H9 (cell line): ENCODE measurements at regions not wholly inside any gene's neighbourhood (a gene's known extent, or its start where the extent isn't known, plus 50 kb on each side); places are given as distances from the start of the nearest gene placed in this dataset.

Source experiments
- DNase-seq: peaks from one replicate; pipeline ENCODE4 v3.0.0-alpha.2; 2017
- H2AFZ ChIP-seq: one replicate; pipeline ENCODE4 v1.6.1; 2013; ENCODE audit warnings: mild to moderate bottlenecking, low read length, control low read depth, moderate library complexity
- H2AK5ac ChIP-seq: 2 replicates; pipeline ENCODE4 v1.6.1; 2013; ENCODE audit warnings: low read length, control low read depth, mixed read lengths; ENCODE audit not compliant: insufficient read length
- H2BK120ac ChIP-seq: one replicate; pipeline ENCODE4 v1.6.1; 2013; ENCODE audit warnings: low read depth, mild to moderate bottlenecking, low read length, control low read depth, inconsistent platforms; ENCODE audit not compliant: poor library complexity, severe bottlenecking
- H2BK12ac ChIP-seq: 2 replicates; pipeline ENCODE4 v1.6.1; 2013; ENCODE audit warnings: low read length, control low read depth, mixed read lengths, low read depth; ENCODE audit not compliant: insufficient read length
- H2BK15ac ChIP-seq: 2 replicates; pipeline ENCODE4 v1.6.1; 2013; ENCODE audit warnings: low read depth, low read length, control low read depth
- H2BK20ac ChIP-seq: one replicate; pipeline ENCODE4 v1.6.1; 2013; ENCODE audit warnings: low read depth, mild to moderate bottlenecking, low read length, control low read depth, inconsistent platforms; ENCODE audit not compliant: poor library complexity, severe bottlenecking
- H2BK5ac ChIP-seq: 2 replicates; pipeline ENCODE4 v1.6.1; 2013; ENCODE audit warnings: low read length, control low read depth, mixed read lengths; ENCODE audit not compliant: insufficient read length
- H3K14ac ChIP-seq: 2 replicates; pipeline ENCODE4 v1.6.1; 2013; ENCODE audit warnings: low read length, control low read depth; ENCODE audit not compliant: insufficient read depth
- H3K18ac ChIP-seq: 2 replicates; pipeline ENCODE4 v1.6.1; 2013; ENCODE audit warnings: low read depth, mild to moderate bottlenecking, mixed read lengths, low read length, control low read depth; ENCODE audit not compliant: insufficient read length
- H3K23ac ChIP-seq: 2 replicates; pipeline ENCODE4 v1.6.1; 2013; ENCODE audit warnings: low read length, control low read depth, mixed read lengths, low read depth; ENCODE audit not compliant: insufficient read length
- H3K23me2 ChIP-seq: 2 replicates; pipeline ENCODE4 v1.6.1; 2013; ENCODE audit warnings: low read depth, mild to moderate bottlenecking, mixed read lengths, low read length, control low read depth; ENCODE audit not compliant: insufficient read length, poor library complexity, severe bottlenecking
- H3K27ac ChIP-seq: 2 replicates; pipeline ENCODE4 v1.5.1; 2013; ENCODE audit warnings: low read length, control low read depth, mixed read lengths, low read depth; ENCODE audit not compliant: insufficient read length
- H3K27me3 ChIP-seq: 2 replicates; pipeline ENCODE4 v1.6.1; 2013; ENCODE audit warnings: low read length, control low read depth, inconsistent platforms; ENCODE audit not compliant: insufficient read depth
- H3K4ac ChIP-seq: 2 replicates; pipeline ENCODE4 v1.6.1; 2013; ENCODE audit warnings: low read depth, mild to moderate bottlenecking, control low read depth, inconsistent platforms, low read length, moderate library complexity
- H3K4me1 ChIP-seq: 2 replicates; pipeline ENCODE4 v1.6.1; 2013; ENCODE audit warnings: low read length, control low read depth, inconsistent platforms; ENCODE audit not compliant: insufficient read depth
- H3K4me2 ChIP-seq: 2 replicates; pipeline ENCODE4 v1.6.1; 2013; ENCODE audit warnings: low read length, control low read depth, mixed read lengths; ENCODE audit not compliant: insufficient read length, insufficient read depth
- H3K56ac ChIP-seq: 2 replicates; pipeline ENCODE4 v1.6.1; 2013; ENCODE audit warnings: low read depth, mild to moderate bottlenecking, mixed read lengths, low read length, control low read depth; ENCODE audit not compliant: insufficient read length
- H3K79me1 ChIP-seq: 2 replicates; pipeline ENCODE4 v1.6.1; 2013; ENCODE audit warnings: low read depth, mild to moderate bottlenecking, moderate library complexity, low read length, control low read depth, inconsistent platforms; ENCODE audit not compliant: insufficient read depth, poor library complexity, severe bottlenecking
- H3K79me2 ChIP-seq: 2 replicates; pipeline ENCODE4 v1.6.1; 2013; ENCODE audit warnings: low read length, control low read depth, inconsistent platforms; ENCODE audit not compliant: insufficient read depth
- H3K9ac ChIP-seq: 2 replicates; pipeline ENCODE4 v1.6.1; 2013; ENCODE audit warnings: low read length, control low read depth, mixed read lengths; ENCODE audit not compliant: insufficient read length; ENCODE audit errors: extremely low read depth
- H3K9me3 ChIP-seq: one replicate; pipeline ENCODE4 v1.6.1; 2013; ENCODE audit warnings: low read depth, low read length, inconsistent platforms; ENCODE audit not compliant: control insufficient read depth
- H3T11ph ChIP-seq: one replicate; pipeline ENCODE4 v1.6.1; 2013; ENCODE audit warnings: mild to moderate bottlenecking, low read length, control low read depth, inconsistent platforms
- H4K20me1 ChIP-seq: one replicate; pipeline ENCODE4 v1.6.1; 2013; ENCODE audit not compliant: control insufficient read depth, insufficient read length, insufficient read depth
- H4K5ac ChIP-seq: 2 replicates; pipeline ENCODE4 v1.6.1; 2013; ENCODE audit warnings: low read depth, mild to moderate bottlenecking, mixed read lengths, low read length, control low read depth; ENCODE audit not compliant: insufficient read length
- H4K8ac ChIP-seq: replicated peaks from 2 replicates; pipeline ENCODE4 v1.6.1; 2013; ENCODE audit warnings: low read length, control low read depth, mixed read lengths, low read depth; ENCODE audit not compliant: insufficient read length
- H4K91ac ChIP-seq: 2 replicates; pipeline ENCODE4 v1.6.1; 2013; ENCODE audit warnings: low read depth, mild to moderate bottlenecking, moderate library complexity, mixed read lengths, low read length, control low read depth; ENCODE audit not compliant: insufficient read length
- H3K27ac Mint-ChIP-seq, 3 experiments: 2 replicates in 2 of 3; 3 replicates in 1 of 3; pipeline ENCODE4 v1.8.0; 2020 to 2021; ENCODE audit warnings: mixed read lengths in 3 of 3, mild to moderate bottlenecking in 1 of 3, moderate library complexity in 1 of 3
- H3K27me3 Mint-ChIP-seq: 2 replicates; pipeline ENCODE4 v1.8.0; 2021; ENCODE audit warnings: low read depth, mild to moderate bottlenecking, moderate library complexity, mixed read lengths
- H3K36me3 Mint-ChIP-seq, 3 experiments: 2 replicates in 2 of 3; 3 replicates in 1 of 3; pipeline ENCODE4 v1.8.0; 2020 to 2021; ENCODE audit warnings: low read depth in 3 of 3, mixed read lengths in 3 of 3; ENCODE audit not compliant: insufficient read depth in 1 of 3
- H3K4me1 Mint-ChIP-seq, 2 experiments: 2 replicates each; pipeline ENCODE4 v1.8.0; 2020; ENCODE audit warnings: mixed read lengths in 2 of 2
- H3K4me3 Mint-ChIP-seq, 2 experiments: 2 replicates in 1 of 2; 3 replicates in 1 of 2; pipeline ENCODE4 v1.8.0; 2020 to 2021; ENCODE audit warnings: mild to moderate bottlenecking in 2 of 2, mixed read lengths in 2 of 2, moderate library complexity in 1 of 2
- H3K9me3 Mint-ChIP-seq, 2 experiments: 2 replicates in 1 of 2; 3 replicates in 1 of 2; pipeline ENCODE4 v1.8.0; 2020; ENCODE audit warnings: mild to moderate bottlenecking in 2 of 2, mixed read lengths in 2 of 2, moderate library complexity in 1 of 2
- CTCF ChIP-seq: fragments of 200-600 bp; sonication (generic); conservative IDR thresholded peaks from 3 replicates; pipeline ENCODE4 v1.8.0; 2021; ENCODE audit warnings: antibody characterized with exemption, mild to moderate bottlenecking
- WGBS: extraction: QIAGEN DNeasy Blood & Tissue Kit; methylation state at CpG from one replicate; pipeline ENCODE4 v1.1.7; 2013; ENCODE audit warnings: missing lambda C conversion rate, low lambda C conversion rate, mixed read lengths; ENCODE audit not compliant: insufficient read length; ENCODE audit errors: extremely low coverage; 5-methylcytosine and 5-hydroxymethylcytosine counted together

GRCh38 chr5:74538206-74538661 lies 102.3 kb downstream of the ENC1 start:
- H3K79me1 ChIP-seq, result no peaks in the 10 kb centered on the region
- DNase-seq, result no peak
- no peak overlapping the region for H3K23ac ChIP-seq
- H3K4me2 ChIP-seq, result no peak overlapping the region
- TF ChIP-seq CTCF, result no peak
- no peak overlapping the region for H2BK15ac ChIP-seq
- H3K4ac ChIP-seq, result no peak overlapping the region
- H3T11ph ChIP-seq, result no peak overlapping the region
- no peak overlapping the region for H4K91ac ChIP-seq
- H3K79me2 ChIP-seq, result no peaks in the 10 kb centered on the region
- H3K23me2 ChIP-seq, result peaks cover 1% of the 10 kb centered on the region
- no peaks in the 10 kb centered on the region for H4K20me1 ChIP-seq
- no peak overlapping the region for H2AFZ ChIP-seq
- no peak overlapping the region for H2BK12ac ChIP-seq
- no peaks in the 10 kb centered on the region for H3K27me3 ChIP-seq
- H2BK20ac ChIP-seq, result no peak overlapping the region
- H2AK5ac ChIP-seq, result no peak overlapping the region
- H3K27me3 Mint-ChIP-seq, result peaks cover 1% of the 10 kb centered on the region; the same call in 1 of the 2 replicates
- H3K27ac Mint-ChIP-seq, result no peak overlapping the region
- no peak overlapping the region for H3K56ac ChIP-seq
- WGBS, result no CpG with 5 or more reads among the region's 3 CpGs
- H4K5ac ChIP-seq, result no peak overlapping the region
- H3K18ac ChIP-seq, result no peak overlapping the region
- H3K4me1 Mint-ChIP-seq, result peaks cover 46 to 50% of the 10 kb centered on the region in 2 experiments
- no peak overlapping the region for H3K9ac ChIP-seq
- H2BK5ac ChIP-seq, result no peak overlapping the region
- peaks cover 16 to 19% of the 10 kb centered on the region in 2 experiments for H3K9me3 Mint-ChIP-seq
- no peak overlapping the region for H3K27ac ChIP-seq
- peaks cover 11 to 18% (median 13%) of the 10 kb centered on the region in 3 experiments for H3K36me3 Mint-ChIP-seq
- H3K4me1 ChIP-seq, result peaks cover 13% of the 10 kb centered on the region
- H3K4me3 Mint-ChIP-seq, result no peak overlapping the region
- H3K14ac ChIP-seq, result no peak overlapping the region
- H4K8ac ChIP-seq, result no peak overlapping the region
- H3K9me3 ChIP-seq, result no peaks in the 10 kb centered on the region
- no peak overlapping the region for H2BK120ac ChIP-seq
